ENCODE measurements at regions not wholly inside any gene's neighbourhood (a gene's known extent, or its start where the extent isn't known, plus 50 kb on each side); places are given as distances from the start of the nearest gene placed in this dataset.

GRCh38 chr22:19640306-19640705 lies 74.0 kb upstream of the SEPTIN5 start:
- no peak for DNase-seq

- no peak for DNase-seq
Observed at GRCh38 chr22:19641254-19641982, 72.9 kb upstream of the SEPTIN5 start.

- DNase-seq, result no peak
Observed at GRCh38 chr22:19641983-19642451, 72.3 kb upstream of the SEPTIN5 start.

GRCh38 chr22:19643448-19644313 lies 70.6 kb upstream of the SEPTIN5 start:
- DNase-seq, result no peak

GRCh38 chr22:19644314-19645223 lies 69.7 kb upstream of the SEPTIN5 start:
- DNase-seq, result no peak

GRCh38 chr22:19645391-19645790 lies 68.9 kb upstream of the SEPTIN5 start:
- no peak for DNase-seq

- no peak for DNase-seq
Observed at GRCh38 chr22:19645905-19646304, 68.4 kb upstream of the SEPTIN5 start.

- no peak for DNase-seq
Observed at GRCh38 chr22:19646383-19646782, 67.9 kb upstream of the SEPTIN5 start.

GRCh38 chr22:19648419-19648929 lies 65.8 kb upstream of the SEPTIN5 start:
- DNase-seq, result no peak

- DNase-seq, result no peak
Observed at GRCh38 chr22:19652316-19652715, 62.0 kb upstream of the SEPTIN5 start.

GRCh38 chr22:19654338-19654987 lies 59.8 kb upstream of the SEPTIN5 start:
- DNase-seq, result no peak

GRCh38 chr22:19655399-19655798 lies 58.9 kb upstream of the SEPTIN5 start:
- no peak for DNase-seq

- DNase-seq, result no peak
Observed at GRCh38 chr22:19656541-19657251, 57.6 kb upstream of the SEPTIN5 start.

GRCh38 chr22:19657252-19658056 lies 56.8 kb upstream of the SEPTIN5 start:
- no peak for DNase-seq

GRCh38 chr22:19658057-19658966 lies 56.0 kb upstream of the SEPTIN5 start:
- DNase-seq, result no peak

- no peak for DNase-seq
Observed at GRCh38 chr22:19658967-19659804, 55.1 kb upstream of the SEPTIN5 start.

- DNase-seq, result no peak
Observed at GRCh38 chr22:19659805-19660345, 54.4 kb upstream of the SEPTIN5 start.

Data from anterior cingulate cortex (tissue), 58 donors.